GM18868 (cell line): ENCODE measurements at regions not wholly inside any gene's neighbourhood (a gene's known extent, or its start where the extent isn't known, plus 50 kb on each side); places are given as distances from the start of the nearest gene placed in this dataset.
"Not testable (repeated sequence)": the region's sequence is repeated elsewhere in the genome, so short reads cannot be mapped to it uniquely, and the experiment has no call there.

ENCODE experiments used
- ATAC-seq: cut with Tn5 transposase; IDR thresholded peaks from one replicate; pipeline ENCODE4 v1.9.1; 2021; ENCODE audit warnings: mild to moderate bottlenecking, moderate library complexity; ENCODE audit not compliant: unreplicated experiment

- no peak for ATAC-seq
These were observed 89.8 kb upstream of the C1GALT1C1 start for GRCh38 chrX:120719622-120720021.

GRCh38 chrX:120718969-120719368 is 89.1 kb upstream of the C1GALT1C1 start:
- ATAC-seq = no peak

GRCh38 chrX:120702337-120702736 is 72.5 kb upstream of the C1GALT1C1 start:
- not testable (repeated sequence) for ATAC-seq

GRCh38 chrX:120697053-120697452 is 67.2 kb upstream of the C1GALT1C1 start:
- ATAC-seq = peak; percentile 97

GRCh38 chrX:120692319-120692718 is 62.5 kb upstream of the C1GALT1C1 start:
- ATAC-seq = no peak

GRCh38 chrX:120690941-120691340 is 61.1 kb upstream of the C1GALT1C1 start:
- ATAC-seq = no peak

- ATAC-seq = no peak
These were observed 60.5 kb upstream of the C1GALT1C1 start for GRCh38 chrX:120690344-120690743.

- ATAC-seq = no peak
These were observed 50.2 kb upstream of the C1GALT1C1 start for GRCh38 chrX:120680090-120680489.
